H1 (cell line): ENCODE measurements at regions not wholly inside any gene's neighbourhood (a gene's known extent, or its start where the extent isn't known, plus 50 kb on each side); places are given as distances from the start of the nearest gene placed in this dataset.

Experiments
- CTCF ChIA-PET: fragments of 300-600 bp; sonication (Branson Sonifier 250); formaldehyde crosslinking; loops from one replicate; lab custom pipeline; 2021; ENCODE audit not compliant: partially characterized antibody; lab: Charles Lee
- POLR2A ChIA-PET: fragments of 300-600 bp; sonication (Branson Sonifier 250); formaldehyde crosslinking; loops from one replicate; lab custom pipeline; 2021; ENCODE audit warnings: inconsistent platforms; ENCODE audit not compliant: partially characterized antibody; lab: Charles Lee
- DNase-seq, 2 experiments: peaks; one replicate each; pipeline versions ENCODE4 v3.0.0 to v3.0.0-alpha.2; 2010 to 2022; ENCODE audit warnings: low spot score in 2 of 2, low read depth in 1 of 2, mixed read lengths in 1 of 2
- FAIRE-seq: peaks from 2 replicates; lab custom pipeline; 2011; peaks lifted over from hg19 to GRCh38; lab: Jason Lieb, UNC
- H2AFZ ChIP-seq: 2 replicates; pipeline ENCODE4 v1.8.1; 2012; ENCODE audit warnings: low read length, inconsistent platforms
- H2AK5ac ChIP-seq: 2 replicates; pipeline ENCODE4 v1.6.1; 2013; ENCODE audit warnings: low read depth, low read length
- H2BK120ac ChIP-seq: replicated peaks from 2 replicates; pipeline ENCODE3; 2013; ENCODE audit warnings: low read depth, low read length, inconsistent platforms
- H2BK12ac ChIP-seq: 2 replicates; pipeline ENCODE4 v1.6.1; 2013; ENCODE audit warnings: low read depth, low read length
- H2BK15ac ChIP-seq: 2 replicates; pipeline ENCODE4 v1.6.1; 2013; ENCODE audit warnings: low read length
- H2BK20ac ChIP-seq: 2 replicates; pipeline ENCODE4 v1.6.1; 2013; ENCODE audit warnings: low read length
- H2BK5ac ChIP-seq: 2 replicates; pipeline ENCODE4 v1.6.1; 2013; ENCODE audit warnings: low read depth, low read length
- H3K14ac ChIP-seq: 2 replicates; pipeline ENCODE4 v1.6.1; 2013; ENCODE audit warnings: inconsistent platforms; ENCODE audit not compliant: insufficient read length
- H3K18ac ChIP-seq: 2 replicates; pipeline ENCODE4 v1.6.1; 2013; ENCODE audit warnings: low read length; ENCODE audit errors: extremely low read depth
- H3K23ac ChIP-seq: 2 replicates; pipeline ENCODE4 v1.6.1; 2013; ENCODE audit warnings: inconsistent platforms; ENCODE audit not compliant: insufficient read length
- H3K23me2 ChIP-seq: 2 replicates; pipeline ENCODE4 v1.6.1; 2013; ENCODE audit warnings: low read depth, low read length
- H3K27ac ChIP-seq: 2 replicates; pipeline ENCODE4 v1.6.1; 2011; ENCODE audit warnings: low read depth, low read length, inconsistent platforms
- H3K27me3 ChIP-seq, 4 experiments: replicated peaks in 1 of 4; 1 replicate in 1 of 4; 2 replicates in 3 of 4; pipeline versions ENCODE4 v1.6.1 to v1.8.1; 2011 to 2013; ENCODE audit warnings: low read length in 3 of 4, mild to moderate bottlenecking in 3 of 4, inconsistent platforms in 2 of 4, mixed read lengths in 2 of 4, moderate library complexity in 1 of 4; ENCODE audit not compliant: control insufficient read depth in 3 of 4, insufficient read depth in 3 of 4; ENCODE audit errors: extremely low read depth in 1 of 4
- H3K36me3 ChIP-seq, 4 experiments: 2 replicates each; pipeline versions ENCODE4 v1.6.1 to v1.8.1; 2011 to 2013; ENCODE audit warnings: mild to moderate bottlenecking in 4 of 4, low read length in 3 of 4, moderate library complexity in 2 of 4, control low read depth in 1 of 4, inconsistent platforms in 1 of 4; ENCODE audit not compliant: insufficient read depth in 4 of 4, control insufficient read depth in 2 of 4
- H3K4ac ChIP-seq: replicated peaks from 2 replicates; pipeline ENCODE3; 2013; ENCODE audit warnings: low read length, low read depth, mixed read lengths, inconsistent platforms; ENCODE audit not compliant: insufficient read length
- H3K4me1 ChIP-seq, 4 experiments: replicated peaks in 1 of 4; 1 replicate in 1 of 4; 2 replicates in 3 of 4; pipeline versions ENCODE4 v1.6.1 to v1.8.1; 2011 to 2013; ENCODE audit warnings: low read length in 3 of 4, inconsistent platforms in 2 of 4, mixed read lengths in 1 of 4; ENCODE audit not compliant: insufficient read depth in 4 of 4, control insufficient read depth in 3 of 4
- H3K4me2 ChIP-seq, 2 experiments: 2 replicates each; pipeline versions ENCODE4 v1.6.1 to v1.8.1; 2011 to 2013; ENCODE audit warnings: low read depth in 2 of 2, low read length in 2 of 2, control low read depth in 1 of 2, inconsistent platforms in 1 of 2, mild to moderate bottlenecking in 1 of 2; ENCODE audit not compliant: insufficient read depth in 1 of 2
- H3K4me3 ChIP-seq, 4 experiments: fragments of 200-600, 300-600 bp in 1 of 4; sonication (generic), shearing (Covaris generic), sonication (Bioruptor Twin) in 1 of 4; 2 replicates each; pipeline versions ENCODE4 v1.5.1 to v1.8.1; 2011 to 2016; ENCODE audit warnings: low read length in 4 of 4, low read depth in 3 of 4, control low read depth in 2 of 4, inconsistent platforms in 2 of 4, mild to moderate bottlenecking in 2 of 4, mixed read lengths in 1 of 4, moderate library complexity in 1 of 4; ENCODE audit not compliant: insufficient read depth in 2 of 4; ENCODE audit errors: extremely low read depth in 1 of 4
- H3K56ac ChIP-seq: replicated peaks from 2 replicates; pipeline ENCODE3; 2013; ENCODE audit warnings: low read depth, mild to moderate bottlenecking, mixed read lengths, low read length, inconsistent platforms; ENCODE audit not compliant: insufficient read length
- H3K79me1 ChIP-seq: 2 replicates; pipeline ENCODE4 v1.6.1; 2013; ENCODE audit warnings: low read depth, low read length, control low read depth
- H3K79me2 ChIP-seq, 2 experiments: 2 replicates each; pipeline versions ENCODE4 v1.6.1 to v1.8.1; 2012 to 2013; ENCODE audit warnings: low read length in 2 of 2, mild to moderate bottlenecking in 2 of 2, inconsistent platforms in 1 of 2; ENCODE audit not compliant: insufficient read depth in 2 of 2, control insufficient read depth in 1 of 2
- H3K9ac ChIP-seq, 4 experiments: replicated peaks in 1 of 4; 1 replicate in 1 of 4; 2 replicates in 3 of 4; pipeline versions ENCODE4 v1.6.1 to v1.8.1; 2011 to 2013; ENCODE audit warnings: low read depth in 3 of 4, low read length in 3 of 4, control low read depth in 2 of 4, mild to moderate bottlenecking in 2 of 4, moderate library complexity in 2 of 4, inconsistent platforms in 1 of 4; ENCODE audit errors: extremely low read depth in 1 of 4
- H3K9me3 ChIP-seq, 2 experiments: 2 replicates each; pipeline versions ENCODE4 v1.6.1 to v1.8.1; 2012 to 2013; ENCODE audit warnings: mild to moderate bottlenecking in 2 of 2, moderate library complexity in 2 of 2, control low read depth in 1 of 2, inconsistent platforms in 1 of 2, low read depth in 1 of 2, low read length in 1 of 2, mixed read lengths in 1 of 2; ENCODE audit not compliant: insufficient read depth in 2 of 2
- H4K20me1 ChIP-seq, 2 experiments: replicated peaks in 1 of 2; 2 replicates each; pipeline versions ENCODE3 to v1.8.1; 2011 to 2013; ENCODE audit warnings: inconsistent platforms in 2 of 2, low read length in 2 of 2, mild to moderate bottlenecking in 1 of 2; ENCODE audit not compliant: insufficient read depth in 2 of 2, control insufficient read depth in 1 of 2
- H4K5ac ChIP-seq: 2 replicates; pipeline ENCODE4 v1.6.1; 2013; ENCODE audit warnings: low read length, low read depth, mixed read lengths, inconsistent platforms; ENCODE audit not compliant: insufficient read length
- H4K8ac ChIP-seq: 2 replicates; pipeline ENCODE4 v1.8.0; 2013; ENCODE audit warnings: mild to moderate bottlenecking, moderate library complexity, low read length, inconsistent platforms; ENCODE audit not compliant: insufficient read depth; ENCODE audit errors: extremely low read depth
- H4K91ac ChIP-seq: replicated peaks from 2 replicates; pipeline ENCODE3; 2013; ENCODE audit warnings: low read length, mixed read lengths, inconsistent platforms; ENCODE audit not compliant: insufficient read length
- ASH2L ChIP-seq: fragments of 200-600, 300-600 bp; sonication (generic); IDR thresholded peaks from one replicate; pipeline ENCODE4 v1.7.1; 2017; ENCODE audit warnings: low read length
- CHD2 ChIP-seq: IDR thresholded peaks from 2 replicates; pipeline ENCODE4 v1.6.1; 2012; ENCODE audit warnings: low read length, improper control_type of control experiment
- JUND ChIP-seq: IDR thresholded peaks from 2 replicates; pipeline ENCODE4 v1.6.1; 2011; ENCODE audit warnings: mild to moderate bottlenecking, improper control_type of control experiment, low read length
- NANOG ChIP-seq: IDR thresholded peaks from 2 replicates; pipeline ENCODE4 v1.6.1; 2011; ENCODE audit warnings: low read length, low read depth, mild to moderate bottlenecking, inconsistent platforms; ENCODE audit not compliant: insufficient read depth, poor library complexity, severe bottlenecking
- RBBP5 ChIP-seq: IDR thresholded peaks from 2 replicates; pipeline ENCODE4 v1.7.1; 2012; ENCODE audit warnings: low read depth, mild to moderate bottlenecking, inconsistent platforms, low read length, moderate library complexity, borderline replicate concordance
- RNF2 ChIP-seq: fragments of 200-900, 300-1000 bp; sonication (generic); IDR thresholded peaks from 2 replicates; pipeline ENCODE4 v1.7.1; 2016; ENCODE audit warnings: borderline replicate concordance, low read depth, mild to moderate bottlenecking, antibody characterized with exemption, low read length; ENCODE audit not compliant: poor library complexity, severe bottlenecking; ENCODE audit errors: missing control alignments
- SIX5 ChIP-seq: IDR thresholded peaks from 2 replicates; pipeline ENCODE4 v1.6.1; 2011; ENCODE audit warnings: mild to moderate bottlenecking, low read depth, low read length
- TAF1 ChIP-seq: IDR thresholded peaks from 2 replicates; pipeline ENCODE4 v1.6.1; 2011; ENCODE audit warnings: mild to moderate bottlenecking, low read depth, low read length
- TAF7 ChIP-seq: optimal IDR thresholded peaks from 2 replicates; pipeline ENCODE3; 2011; ENCODE audit warnings: low read depth, mild to moderate bottlenecking, inconsistent platforms, low read length, moderate library complexity, borderline replicate concordance
- WGBS, 2 experiments: shearing (Covaris generic) in 1 of 2; methylation state at CpG; one replicate each; pipeline versions ENCODE4 v1.1.6 to v1.1.7; 2013 to 2015; ENCODE audit warnings: low lambda C conversion rate in 2 of 2, mixed read lengths in 2 of 2, inconsistent platforms in 1 of 2, low coverage in 1 of 2, missing lambda C conversion rate in 1 of 2; ENCODE audit not compliant: insufficient replicate concordance in 2 of 2, insufficient coverage in 1 of 2, insufficient read length in 1 of 2; ENCODE audit errors: extremely low coverage in 1 of 2, missing lambda C conversion rate in 1 of 2; 5-methylcytosine and 5-hydroxymethylcytosine counted together

- Histone ChIP-seq H3K79me2 (no peaks in the 10 kb centered on the region), H2BK15ac (no peak overlapping the region), H2AK5ac (peak overlapping the region; percentile 45; the same call in 1 of the 2 replicates), H3K4me3 (no peak overlapping the region), H3K27ac (no peak overlapping the region), H4K91ac (no peak overlapping the region), H3K14ac (no peak overlapping the region), H3K79me1 (no peaks in the 10 kb centered on the region), H3K36me3 (no peaks in the 10 kb centered on the region), H3K4me1 (peaks cover 0 to 18% (median 9%) of the 10 kb centered on the region in 4 experiments; a peak in 5 of 7 replicates), H2AFZ (no peak overlapping the region), H2BK20ac (no peak overlapping the region), H4K8ac (no peak overlapping the region), H3K9me3 (no peaks in the 10 kb centered on the region), H3K27me3 (peaks cover 0 to 26% (median 22%) of the 10 kb centered on the region in 4 experiments; a peak in 6 of 7 replicates), H2BK120ac (no peak overlapping the region), H3K23me2 (no peaks in the 10 kb centered on the region), H3K18ac (peak overlapping the region; percentile 55; the same call in 1 of the 2 replicates), H3K23ac (no peak overlapping the region), H2BK12ac (peak overlapping the region; percentile 85; the same call in 1 of the 2 replicates), H4K5ac (no peak overlapping the region), H3K4me2 (peak overlapping the region in 1 of 2 experiments; percentile 61; a peak in 2 of 4 replicates), H3K9ac (no peak overlapping the region), H2BK5ac (peak overlapping the region; percentile 60; the same call in 1 of the 2 replicates), H3K4ac (no peak overlapping the region), H4K20me1 (no peaks in the 10 kb centered on the region), H3K56ac (no peak overlapping the region)
- no peak for DNase-seq
- ChIA-PET POLR2A (interaction anchor here (0.8 to 1.7 kb wide), 2 partner anchors 22 to 63 kb away, joined by 3 to 5 read pairs; no protein-coding TSS in a partner anchor), CTCF (interaction anchor here (1.4 kb wide), 1 partner anchor 10 kb away, joined by 3 read pairs; no protein-coding TSS in a partner anchor)
- 95% methylated on average over 4 of the region's 4 CpGs; no CpG with 5 or more reads in 1 of the 2 experiments for WGBS, 2 experiments
- FAIRE-seq: no peak
- TF ChIP-seq SIX5 (no peak), TAF1 (no peak), NANOG (no peak), RNF2 (no peak), RBBP5 (no peak), ASH2L (no peak), CHD2 (no peak), JUND (no peak), TAF7 (no peak)
Observed at GRCh38 chr2:234426616-234427015, 70.3 kb downstream of the ARL4C start.
